K562 (cell line): ENCODE measurements at regions not wholly inside any gene's neighbourhood (a gene's known extent, or its start where the extent isn't known, plus 50 kb on each side); places are given as distances from the start of the nearest gene placed in this dataset.

Source experiments
- SIN3B ChIP-seq: fragments of 450-650 bp; IDR thresholded peaks from 2 replicates; pipeline ENCODE4 v1.6.1; 2017; ENCODE audit warnings: low read depth, mild to moderate bottlenecking, moderate library complexity
- ZBTB11 ChIP-seq, 3 experiments: fragments of 200-800 bp in 1 of 3; fragments of 250-450 bp in 1 of 3; fragments of 450-650 bp in 1 of 3; sonication (Bioruptor Pico) in 1 of 3; sonication (Bioruptor generic) in 1 of 3; formaldehyde crosslinking in 1 of 3; IDR thresholded peaks; 2 replicates each; pipeline versions ENCODE4 v1.6.1 to v1.8.0; 2016 to 2022; ENCODE audit warnings: mild to moderate bottlenecking in 2 of 3, missing genetic modification characterization in 2 of 3, missing compliant biosample characterization in 1 of 3, moderate library complexity in 1 of 3
- TF ChIP-seq, protein P1 (sequence below): sonication (generic); formaldehyde crosslinking; IDR thresholded peaks from 2 replicates; pipeline ENCODE4 v1.8.1; 2023; ENCODE audit warnings: missing genetic modification reagents, mild to moderate bottlenecking, borderline replicate concordance

DNA sequence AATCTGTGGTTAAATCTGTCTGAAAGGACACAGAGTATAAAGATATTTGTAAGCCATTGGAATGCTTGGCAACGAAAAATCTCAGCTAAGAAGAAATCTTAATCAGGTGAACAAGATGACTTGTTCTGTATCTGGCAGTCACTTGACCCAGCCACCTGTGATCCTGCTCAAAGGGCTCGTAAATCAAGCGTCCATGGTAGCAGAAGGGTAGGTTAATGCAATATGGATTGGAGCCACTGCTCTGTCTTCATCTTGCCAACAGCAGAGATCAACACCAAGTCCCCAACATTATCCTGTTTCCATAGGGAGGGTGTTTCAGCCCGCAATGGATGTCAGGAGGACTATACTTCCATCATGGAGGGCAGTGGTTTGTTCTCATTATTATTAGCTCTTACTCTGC is 378.4 kb downstream of the CDH7 start:
- TF ChIP-seq, protein P1, sequence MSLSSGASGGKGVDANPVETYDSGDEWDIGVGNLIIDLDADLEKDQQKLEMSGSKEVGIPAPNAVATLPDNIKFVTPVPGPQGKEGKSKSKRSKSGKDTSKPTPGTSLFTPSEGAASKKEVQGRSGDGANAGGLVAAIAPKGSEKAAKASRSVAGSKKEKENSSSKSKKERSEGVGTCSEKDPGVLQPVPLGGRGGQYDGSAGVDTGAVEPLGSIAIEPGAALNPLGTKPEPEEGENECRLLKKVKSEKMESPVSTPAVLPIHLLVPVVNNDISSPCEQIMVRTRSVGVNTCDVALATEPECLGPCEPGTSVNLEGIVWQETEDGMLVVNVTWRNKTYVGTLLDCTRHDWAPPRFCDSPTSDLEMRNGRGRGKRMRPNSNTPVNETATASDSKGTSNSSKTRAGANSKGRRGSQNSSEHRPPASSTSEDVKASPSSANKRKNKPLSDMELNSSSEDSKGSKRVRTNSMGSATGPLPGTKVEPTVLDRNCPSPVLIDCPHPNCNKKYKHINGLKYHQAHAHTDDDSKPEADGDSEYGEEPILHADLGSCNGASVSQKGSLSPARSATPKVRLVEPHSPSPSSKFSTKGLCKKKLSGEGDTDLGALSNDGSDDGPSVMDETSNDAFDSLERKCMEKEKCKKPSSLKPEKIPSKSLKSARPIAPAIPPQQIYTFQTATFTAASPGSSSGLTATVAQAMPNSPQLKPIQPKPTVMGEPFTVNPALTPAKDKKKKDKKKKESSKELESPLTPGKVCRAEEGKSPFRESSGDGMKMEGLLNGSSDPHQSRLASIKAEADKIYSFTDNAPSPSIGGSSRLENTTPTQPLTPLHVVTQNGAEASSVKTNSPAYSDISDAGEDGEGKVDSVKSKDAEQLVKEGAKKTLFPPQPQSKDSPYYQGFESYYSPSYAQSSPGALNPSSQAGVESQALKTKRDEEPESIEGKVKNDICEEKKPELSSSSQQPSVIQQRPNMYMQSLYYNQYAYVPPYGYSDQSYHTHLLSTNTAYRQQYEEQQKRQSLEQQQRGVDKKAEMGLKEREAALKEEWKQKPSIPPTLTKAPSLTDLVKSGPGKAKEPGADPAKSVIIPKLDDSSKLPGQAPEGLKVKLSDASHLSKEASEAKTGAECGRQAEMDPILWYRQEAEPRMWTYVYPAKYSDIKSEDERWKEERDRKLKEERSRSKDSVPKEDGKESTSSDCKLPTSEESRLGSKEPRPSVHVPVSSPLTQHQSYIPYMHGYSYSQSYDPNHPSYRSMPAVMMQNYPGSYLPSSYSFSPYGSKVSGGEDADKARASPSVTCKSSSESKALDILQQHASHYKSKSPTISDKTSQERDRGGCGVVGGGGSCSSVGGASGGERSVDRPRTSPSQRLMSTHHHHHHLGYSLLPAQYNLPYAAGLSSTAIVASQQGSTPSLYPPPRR (CRISPR knock-in tag): no peak
- TF ChIP-seq SIN3B: no peak
- no peak for TF ChIP-seq ZBTB11 (CRISPR knock-in tag; IDR thresholded peaks at IDR 0.05)
